Right lobe of liver (tissue), 4 donors: ENCODE measurements at regions not wholly inside any gene's neighbourhood (a gene's known extent, or its start where the extent isn't known, plus 50 kb on each side); places are given as distances from the start of the nearest gene placed in this dataset.

Experiments
- CTCF ChIP-seq, 4 donors: fragments of 200-600 bp in 3 of 4; fragments of 450-650 bp in 1 of 4; IDR thresholded peaks; one replicate each; pipeline versions ENCODE4 v1.5.1 to v1.8.0; 2016 to 2022; ENCODE audit warnings: antibody characterized with exemption in 4 of 4, mild to moderate bottlenecking in 2 of 4
- POLR2A ChIP-seq: fragments of 450-650 bp; IDR thresholded peaks from one replicate; pipeline ENCODE4 v1.6.1; 2017; ENCODE audit warnings: antibody characterized with exemption, mild to moderate bottlenecking
- donor health status: DM: no; HTN: no; CAD: no.
- donor health status: DM: no; HTN: no; CAD: no.
- donor health status: DM: no; HTN: yes; CAD: no.

GRCh38 chr4:106864231-106864630, 171.9 kb downstream of the DKK2 start:
- TF ChIP-seq CTCF (IDR thresholded peaks at IDR 0.05), result no peak
- no peak for TF ChIP-seq POLR2A
